Stimulated activated CD8-positive, alpha-beta memory T cell treated with anti-CD3 and anti-CD28 coated beads, Interleukin-4, amount 100 ng/mL, for 24 hours (primary cell): ENCODE measurements at regions not wholly inside any gene's neighbourhood (a gene's known extent, or its start where the extent isn't known, plus 50 kb on each side); places are given as distances from the start of the nearest gene placed in this dataset.
"Not testable (repeated sequence)": the region's sequence is repeated elsewhere in the genome, so short reads cannot be mapped to it uniquely, and the experiment has no call there.

Experiments used
- DNase-seq: peaks from one replicate; pipeline ENCODE4 v3.0.0-alpha.2; 2020; ENCODE audit warnings: low read depth

DNA sequence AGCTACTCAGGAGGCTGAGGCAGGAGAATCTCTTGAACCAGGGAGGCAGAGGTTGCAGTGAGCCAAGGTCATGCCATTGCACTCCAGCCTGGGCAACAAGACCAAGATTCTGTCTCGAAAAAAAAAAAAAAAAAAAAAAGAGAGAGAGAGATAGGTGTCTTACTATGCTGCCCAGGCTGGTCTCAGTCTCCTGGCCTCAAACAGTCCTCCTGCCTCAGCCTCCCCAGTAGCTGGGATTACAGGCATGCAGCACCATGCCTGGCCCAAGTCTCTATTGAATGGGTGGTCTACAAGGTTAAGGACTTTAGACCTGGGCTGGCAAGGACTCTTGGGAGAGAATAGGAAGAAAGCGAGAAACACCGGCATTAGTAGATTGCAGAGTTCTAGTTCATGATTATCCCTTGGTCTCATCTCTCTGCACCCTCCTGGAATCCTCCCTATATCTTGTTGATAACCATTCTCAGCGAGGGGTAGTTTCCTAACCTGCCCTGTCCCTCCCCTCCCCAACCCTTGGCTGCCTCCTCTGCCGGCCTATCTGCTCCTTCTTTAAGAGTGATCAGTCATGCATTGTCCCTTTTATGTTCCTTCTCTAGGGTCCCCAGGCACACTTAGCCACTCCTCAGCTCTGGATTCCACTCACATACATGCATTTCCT is 128.1 kb upstream of the MAP1LC3B2 start:
- DNase-seq, result no peak

DNA sequence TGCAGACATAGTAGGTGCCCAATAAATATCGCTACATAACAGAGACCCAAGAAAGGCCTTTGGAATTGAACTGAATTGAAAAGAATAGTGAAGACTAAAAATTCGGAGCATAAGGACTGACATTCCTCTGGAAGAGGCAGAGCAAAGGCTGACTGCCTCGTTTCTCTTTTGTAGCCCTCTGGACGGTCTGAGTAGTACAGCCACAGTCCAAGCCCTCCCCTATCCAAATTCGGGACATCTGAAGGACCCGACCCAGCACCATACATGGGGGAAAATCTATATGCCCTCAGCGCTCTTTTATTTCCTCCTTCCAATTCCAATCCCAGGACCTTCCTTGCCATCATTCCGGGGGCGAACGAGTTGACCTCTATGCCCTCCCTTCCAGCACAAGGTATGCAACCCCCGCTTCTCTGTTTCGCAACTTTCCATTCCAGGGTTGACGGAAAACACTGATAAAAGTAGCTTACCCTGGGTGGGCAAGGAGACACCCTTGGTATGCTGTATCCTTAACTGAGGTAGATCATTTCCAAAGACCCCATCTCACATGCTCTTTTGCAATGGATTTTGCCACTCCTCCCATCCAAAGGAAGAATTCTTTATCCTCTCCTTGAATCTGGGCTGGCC is 127.4 kb upstream of the MAP1LC3B2 start:
- no peak for DNase-seq

DNA sequence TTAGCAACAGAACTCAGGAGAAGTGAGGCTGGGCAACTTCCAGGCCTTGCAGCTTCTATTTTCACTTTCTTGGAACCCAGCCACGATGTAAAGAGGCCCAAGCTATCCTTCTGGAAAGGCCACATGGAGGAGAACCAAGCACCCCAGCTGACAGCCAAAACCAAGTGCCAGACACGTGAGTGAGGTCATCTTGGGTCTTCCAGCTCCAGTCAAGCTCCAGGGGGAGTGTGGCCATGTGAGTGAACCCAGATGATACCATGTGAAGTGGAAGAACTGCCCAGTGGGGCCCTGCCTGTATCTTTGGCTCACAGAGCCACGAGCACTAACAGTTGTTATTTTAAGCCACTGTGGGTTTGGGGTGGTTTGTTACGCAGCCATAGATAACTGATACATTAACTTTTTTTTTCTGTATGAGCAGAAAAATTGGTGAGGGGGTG is 126.8 kb upstream of the MAP1LC3B2 start:
- DNase-seq, result no peak

DNA sequence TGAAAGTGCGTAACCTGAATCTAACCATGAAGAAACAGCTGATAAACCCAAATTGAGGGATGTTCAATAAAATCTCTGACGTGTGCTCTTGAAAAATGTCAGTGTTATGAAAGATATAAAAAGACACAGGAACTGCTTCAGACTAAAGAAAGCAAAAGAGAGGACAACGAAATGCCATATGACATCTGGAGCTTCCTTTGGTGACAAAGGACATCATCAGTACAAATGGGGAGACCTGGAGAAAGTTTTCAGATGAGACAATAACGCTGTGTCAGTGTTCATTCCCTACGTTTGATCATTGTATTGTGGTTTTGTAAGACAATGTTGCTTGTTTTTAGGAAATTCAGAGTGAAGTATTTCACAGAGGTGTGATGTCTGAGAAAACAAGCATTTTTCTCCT is 125.9 kb upstream of the MAP1LC3B2 start:
- DNase-seq, result no peak

DNA sequence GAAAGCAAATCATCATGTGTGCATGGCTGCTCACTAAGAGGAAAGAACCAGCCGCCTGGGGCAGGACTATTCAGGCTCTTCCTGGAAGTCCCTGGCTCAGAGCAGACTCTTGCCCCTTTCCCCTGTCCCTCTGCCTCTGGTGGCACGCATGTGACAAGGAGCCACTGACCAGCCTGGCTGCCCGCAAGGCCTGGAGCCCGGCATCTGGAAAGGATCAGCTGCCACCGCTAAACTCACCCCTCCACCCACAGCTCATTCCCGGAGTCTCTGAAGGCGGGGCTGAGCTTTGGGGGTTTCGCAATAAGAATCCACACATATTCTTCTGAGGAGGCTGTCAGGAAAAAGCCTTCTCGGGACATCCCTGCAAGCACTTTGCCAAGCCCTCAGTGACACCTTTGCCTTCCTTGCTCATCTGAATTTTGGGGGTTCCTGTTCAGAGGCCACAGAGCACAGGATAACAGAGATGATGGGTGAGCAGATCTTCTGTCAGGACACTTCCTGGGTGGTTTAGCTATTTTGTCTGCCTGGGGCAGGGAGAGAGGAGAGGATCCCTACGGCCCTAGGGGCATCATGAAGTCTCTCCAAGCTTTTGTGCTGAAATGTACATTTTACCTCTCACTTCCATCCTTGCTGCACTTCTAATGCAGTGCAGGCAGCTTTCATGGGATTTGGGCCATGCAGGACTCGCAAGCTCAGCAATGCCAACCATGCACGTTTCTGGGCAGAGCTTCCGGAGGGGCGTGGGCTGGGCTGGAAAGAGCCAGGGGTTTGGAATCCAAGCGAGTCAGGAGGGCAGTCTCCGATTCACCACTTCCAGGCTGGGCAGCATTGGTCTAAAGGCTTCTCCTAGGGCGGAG is 124.8 kb upstream of the MAP1LC3B2 start:
- DNase-seq, result no peak

DNA sequence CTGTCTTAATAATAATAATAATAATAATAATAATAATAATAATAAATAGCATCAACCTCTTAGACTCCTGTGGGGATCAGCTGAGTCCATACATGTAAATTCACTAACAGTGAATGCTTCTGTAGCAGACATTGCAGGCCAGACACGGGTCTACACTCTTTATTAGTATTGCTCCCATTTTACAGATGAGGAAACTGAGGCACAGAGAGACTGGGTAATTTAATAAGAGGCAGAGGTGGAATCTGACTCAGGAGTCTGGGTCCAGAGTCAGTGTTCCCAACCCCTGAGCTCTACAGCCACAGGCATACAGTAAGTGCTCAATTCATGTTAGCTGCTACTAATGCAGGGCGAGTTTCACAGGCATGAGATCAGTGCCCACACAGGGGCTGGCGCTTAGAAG is 123.2 kb upstream of the MAP1LC3B2 start:
- no peak for DNase-seq

DNA sequence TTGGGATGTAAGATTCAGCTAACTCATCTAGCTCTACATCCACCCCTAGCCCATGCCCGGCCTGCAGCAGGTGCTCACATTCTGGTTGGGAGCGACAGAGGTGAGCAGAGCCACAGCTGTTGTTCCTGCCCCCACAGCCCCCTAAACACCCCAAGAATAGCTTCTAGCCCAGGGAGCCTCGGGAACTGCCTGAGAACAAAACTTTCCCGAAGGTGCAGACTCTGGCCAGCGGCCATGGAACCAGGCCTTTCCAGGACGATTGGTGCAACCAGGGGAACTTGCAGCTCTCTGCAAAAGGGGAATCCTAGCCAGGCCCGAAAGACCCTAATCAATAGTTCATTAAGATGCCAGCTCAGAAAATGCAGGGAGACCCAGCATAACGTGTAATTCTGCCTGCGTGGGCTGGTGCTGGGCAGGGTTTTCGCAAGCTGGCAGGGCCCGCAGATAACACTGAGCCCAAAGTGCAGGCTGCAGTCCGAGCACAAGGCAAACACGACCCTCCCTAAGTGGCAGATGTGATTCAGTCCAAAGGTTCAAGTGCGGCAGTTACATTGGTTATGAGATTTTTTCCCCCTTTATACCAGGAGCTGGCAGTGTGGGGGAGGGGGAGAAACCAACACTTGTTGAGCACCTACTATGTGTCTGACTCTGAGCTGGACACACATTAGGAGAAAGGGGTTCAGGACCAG is 122.5 kb upstream of the MAP1LC3B2 start:
- DNase-seq, result no peak

DNA sequence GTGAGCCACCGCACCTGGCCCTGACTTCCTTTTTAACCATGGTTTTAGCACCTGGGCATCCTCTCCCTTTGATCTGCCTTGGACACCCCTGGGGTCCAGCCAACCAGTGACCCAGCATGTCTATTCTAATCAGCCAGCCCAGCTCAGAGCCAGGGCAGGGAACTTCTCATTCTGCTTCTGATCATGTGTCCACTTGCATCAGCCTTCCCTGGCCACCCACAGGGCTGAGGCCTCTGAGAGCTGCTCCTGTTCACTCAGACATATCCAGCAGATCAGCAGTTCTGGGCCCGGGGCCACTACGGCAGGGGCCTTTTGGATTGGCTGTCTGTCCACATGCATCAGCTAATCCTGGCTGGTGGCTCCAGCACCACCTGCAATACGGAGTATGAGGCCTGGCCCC is 117.9 kb upstream of the MAP1LC3B2 start:
- no peak for DNase-seq

DNA sequence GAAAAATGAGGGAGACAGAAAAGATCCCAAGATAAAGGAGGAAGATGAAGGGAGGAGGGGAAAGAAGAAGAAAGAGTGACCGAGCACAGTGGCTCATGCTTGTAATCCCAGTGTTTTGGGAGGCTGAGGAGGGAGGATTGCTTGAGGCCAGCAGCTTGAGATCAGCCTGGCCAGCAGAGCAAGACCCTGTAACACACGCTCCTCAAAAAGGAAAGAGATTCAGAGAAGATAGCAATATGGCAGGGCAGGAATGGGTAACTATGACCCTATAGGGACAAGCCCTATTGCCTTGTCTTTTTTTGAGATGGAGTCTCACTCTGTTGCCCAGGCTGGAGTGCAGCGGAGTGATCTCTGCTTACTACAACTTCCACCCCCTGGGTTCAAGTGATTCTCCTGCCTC is 116.9 kb upstream of the MAP1LC3B2 start:
- DNase-seq, result no peak

DNA sequence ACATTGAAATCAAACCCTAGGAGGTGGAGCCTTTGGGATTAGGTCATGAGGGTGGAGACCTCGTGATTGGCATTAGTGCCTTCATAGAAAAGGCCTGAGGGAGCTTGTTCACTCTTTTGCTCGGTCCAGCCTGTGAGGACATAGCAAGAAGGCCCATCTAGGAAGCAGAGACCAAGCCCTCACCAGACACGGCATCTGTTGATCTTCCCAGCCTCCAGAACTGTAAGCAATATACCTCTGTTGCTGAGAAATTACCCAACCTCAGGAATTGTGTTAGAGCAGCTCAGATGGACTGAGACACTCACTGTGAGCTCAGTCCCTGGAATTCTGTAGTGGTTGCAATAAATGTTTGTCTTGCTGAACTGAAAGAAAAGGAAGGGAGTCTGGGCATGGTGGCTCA is 116.2 kb upstream of the MAP1LC3B2 start:
- no peak for DNase-seq

DNA sequence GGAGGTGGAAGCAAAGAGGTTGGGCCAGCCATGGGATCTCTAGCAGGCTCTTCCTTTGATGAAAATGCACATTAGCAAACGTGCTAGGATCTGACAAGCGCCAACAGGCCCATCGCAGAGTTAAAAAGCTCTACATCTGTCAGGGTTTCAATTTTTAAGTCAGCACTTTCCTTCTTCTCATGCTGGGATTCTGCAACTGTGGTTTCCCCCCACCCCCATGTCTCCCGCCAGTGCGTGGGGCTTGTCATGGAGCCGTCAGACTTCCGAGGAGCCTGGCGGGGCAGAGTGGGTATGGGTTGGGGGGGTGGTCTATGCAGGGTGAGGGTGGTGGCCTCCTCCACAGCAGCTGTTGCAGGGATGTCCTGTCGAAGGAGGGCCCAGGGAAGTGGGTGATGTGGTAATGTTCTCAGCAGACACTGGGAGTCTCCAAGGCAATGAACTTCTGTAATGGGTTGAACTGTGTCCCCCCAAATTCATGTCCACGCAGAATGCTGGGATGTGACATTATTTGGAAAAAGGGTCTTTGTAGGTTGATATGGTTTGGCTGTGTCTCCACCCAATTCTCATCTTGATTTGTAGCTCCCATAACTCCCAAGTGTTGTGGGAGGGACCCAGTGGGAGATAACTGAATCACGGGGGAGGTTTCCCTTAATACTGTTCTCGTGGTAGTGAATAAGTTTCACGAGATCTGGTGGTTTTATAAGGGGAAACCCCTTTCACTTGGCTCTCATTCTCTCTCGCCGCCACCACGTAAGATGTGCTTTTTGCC is 115.2 kb upstream of the MAP1LC3B2 start:
- no peak for DNase-seq

DNA sequence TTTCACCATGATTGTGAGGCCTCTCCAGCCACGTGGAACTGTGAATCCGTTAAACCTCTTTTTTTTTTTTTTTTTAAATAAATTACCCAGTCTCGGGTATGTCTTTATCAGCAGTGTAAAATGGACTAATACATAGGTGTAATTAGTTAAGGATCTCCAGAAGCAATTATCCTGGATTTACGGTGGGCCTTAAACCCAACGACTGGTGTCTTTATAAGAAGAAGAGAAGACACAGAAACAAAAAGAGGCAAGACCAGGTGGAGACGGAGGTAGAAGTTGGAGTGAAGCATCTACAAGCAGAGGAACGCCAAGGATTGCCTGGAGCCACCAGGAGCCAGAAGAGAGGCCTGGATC is 114.6 kb upstream of the MAP1LC3B2 start:
- DNase-seq, result no peak

DNA sequence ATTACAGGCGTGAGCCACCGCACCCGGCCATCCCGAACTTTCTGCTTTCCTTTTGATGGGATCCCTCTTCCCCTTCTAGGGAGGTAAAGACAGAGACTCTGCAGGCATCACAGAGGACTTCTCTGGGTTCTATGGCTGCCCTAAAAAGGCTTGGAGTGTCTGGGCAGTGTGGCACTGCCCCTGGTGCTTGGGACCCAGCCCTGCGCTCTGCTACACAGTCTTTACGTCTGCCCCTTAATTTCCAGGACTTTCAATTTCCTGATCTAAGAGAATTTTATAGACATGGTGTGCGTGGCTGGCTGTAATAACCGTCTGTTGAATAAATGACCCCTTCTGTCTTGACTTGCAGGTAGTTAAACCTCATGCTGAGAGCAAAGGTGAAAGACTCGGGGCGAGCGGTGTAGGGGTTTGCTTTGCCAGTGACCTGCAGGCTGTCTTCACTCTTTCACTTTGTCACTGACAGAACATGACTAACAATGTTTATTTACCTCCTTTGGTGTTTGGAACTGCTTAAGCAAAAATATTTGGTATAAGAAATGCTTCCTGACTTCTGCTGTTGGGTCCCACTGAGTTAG is 110.9 kb upstream of the MAP1LC3B2 start:
- DNase-seq, result no peak

DNA sequence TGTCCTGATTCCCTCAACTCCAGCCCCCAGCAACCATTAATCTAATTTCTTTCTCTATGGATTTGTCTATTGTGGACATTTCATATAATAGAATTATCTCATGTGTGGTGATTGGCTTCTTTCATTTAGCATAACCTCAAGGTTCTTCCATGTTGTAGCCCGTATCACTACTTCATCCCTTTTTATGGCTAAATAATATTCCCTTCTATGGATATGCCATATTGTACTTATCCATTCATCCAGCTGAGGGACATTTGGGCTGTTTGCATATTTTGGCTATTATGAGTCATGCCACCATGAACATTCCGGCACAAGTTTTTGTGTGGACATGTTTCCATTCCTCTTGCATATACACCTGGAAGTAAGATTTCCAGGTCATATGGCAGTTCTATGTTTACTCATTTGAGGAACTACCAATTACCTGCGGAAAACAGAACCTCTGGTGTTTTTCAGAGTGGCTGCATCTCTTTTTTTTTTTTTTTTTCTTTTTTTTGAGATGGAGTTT is 108.7 kb upstream of the MAP1LC3B2 start:
- no peak for DNase-seq

DNA sequence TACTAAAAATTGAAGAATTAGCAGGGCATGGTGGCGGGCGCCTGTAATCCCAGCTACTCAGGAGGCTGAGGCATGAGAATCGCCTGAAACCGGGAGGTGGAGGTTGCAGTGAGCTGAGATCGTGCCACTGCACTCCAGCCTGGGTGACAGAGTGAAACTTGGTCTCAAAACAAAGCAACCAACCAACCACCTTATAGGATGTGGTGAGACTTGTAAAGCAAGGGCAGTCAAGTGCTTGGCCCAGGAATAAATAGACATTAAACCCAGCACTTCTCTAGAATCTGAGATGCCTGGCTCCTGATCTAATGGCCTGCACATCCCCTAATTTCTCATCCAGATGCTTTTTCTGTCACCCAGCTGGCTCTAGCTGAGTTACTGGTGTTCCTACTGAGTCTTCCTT is 106.2 kb upstream of the MAP1LC3B2 start:
- not testable (repeated sequence) for DNase-seq

DNA sequence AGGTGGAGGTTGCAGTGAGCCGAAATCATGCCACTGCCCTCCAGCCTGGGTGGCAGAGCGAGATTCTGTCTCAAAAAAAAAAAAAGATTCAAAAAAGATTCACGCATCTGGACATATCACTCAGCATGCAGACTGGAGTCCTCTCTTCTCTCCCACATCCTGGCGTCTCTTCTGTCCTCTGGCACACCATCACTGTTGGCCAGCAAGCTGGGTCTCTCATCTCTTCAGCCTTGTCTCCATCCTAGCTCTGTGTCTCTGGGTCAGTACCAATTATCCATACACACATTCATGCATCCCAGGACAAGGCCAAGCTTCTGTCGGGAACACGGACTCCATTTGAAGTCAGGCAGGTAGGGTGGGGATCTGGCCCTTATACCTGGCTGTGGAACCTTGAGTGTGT is 105.5 kb upstream of the MAP1LC3B2 start:
- DNase-seq, result no peak

DNA sequence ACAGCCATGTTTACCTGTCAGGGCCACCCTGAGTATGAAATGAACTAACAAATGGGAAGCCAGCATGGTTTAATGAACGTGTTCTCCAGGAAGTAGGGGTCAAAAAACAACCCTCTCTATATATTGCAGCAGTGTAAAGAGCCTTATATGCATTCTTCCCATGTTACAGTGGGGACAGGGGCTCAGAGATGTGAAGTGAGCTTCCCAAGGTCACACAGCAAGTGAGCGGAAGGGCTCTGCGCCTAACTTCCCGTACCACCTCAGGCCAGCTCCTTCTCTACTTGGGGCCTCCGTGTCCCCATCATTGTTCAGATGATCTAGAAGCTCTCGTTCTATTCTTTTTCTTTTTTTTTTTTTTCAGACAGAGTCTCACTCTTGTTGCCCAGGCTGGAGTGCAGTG is 105.1 kb upstream of the MAP1LC3B2 start:
- DNase-seq, result no peak

DNA sequence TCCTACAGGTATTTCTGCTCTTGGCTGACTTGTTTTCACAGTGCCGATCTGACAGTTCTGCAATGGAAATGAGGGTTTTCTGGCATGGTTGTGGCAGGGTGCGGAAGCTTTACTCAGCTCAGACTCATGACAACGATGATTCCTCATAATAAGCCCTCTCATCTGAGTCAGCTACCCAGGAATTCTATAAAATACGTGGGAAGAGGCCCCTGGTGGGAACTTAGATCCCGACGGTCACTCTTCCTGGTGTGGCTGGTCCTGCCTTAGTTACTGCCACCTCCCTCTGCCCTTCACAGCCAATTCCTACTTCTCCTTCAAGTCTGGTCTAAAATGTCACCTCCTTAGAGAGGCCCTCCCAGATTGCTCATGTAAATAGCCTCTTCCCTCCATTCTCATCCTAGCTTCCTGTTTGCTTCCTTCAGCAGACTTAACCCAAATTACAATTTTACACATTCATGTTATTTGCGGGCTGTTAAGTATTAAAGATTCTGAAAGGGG is 104.2 kb upstream of the MAP1LC3B2 start:
- DNase-seq, result no peak

DNA sequence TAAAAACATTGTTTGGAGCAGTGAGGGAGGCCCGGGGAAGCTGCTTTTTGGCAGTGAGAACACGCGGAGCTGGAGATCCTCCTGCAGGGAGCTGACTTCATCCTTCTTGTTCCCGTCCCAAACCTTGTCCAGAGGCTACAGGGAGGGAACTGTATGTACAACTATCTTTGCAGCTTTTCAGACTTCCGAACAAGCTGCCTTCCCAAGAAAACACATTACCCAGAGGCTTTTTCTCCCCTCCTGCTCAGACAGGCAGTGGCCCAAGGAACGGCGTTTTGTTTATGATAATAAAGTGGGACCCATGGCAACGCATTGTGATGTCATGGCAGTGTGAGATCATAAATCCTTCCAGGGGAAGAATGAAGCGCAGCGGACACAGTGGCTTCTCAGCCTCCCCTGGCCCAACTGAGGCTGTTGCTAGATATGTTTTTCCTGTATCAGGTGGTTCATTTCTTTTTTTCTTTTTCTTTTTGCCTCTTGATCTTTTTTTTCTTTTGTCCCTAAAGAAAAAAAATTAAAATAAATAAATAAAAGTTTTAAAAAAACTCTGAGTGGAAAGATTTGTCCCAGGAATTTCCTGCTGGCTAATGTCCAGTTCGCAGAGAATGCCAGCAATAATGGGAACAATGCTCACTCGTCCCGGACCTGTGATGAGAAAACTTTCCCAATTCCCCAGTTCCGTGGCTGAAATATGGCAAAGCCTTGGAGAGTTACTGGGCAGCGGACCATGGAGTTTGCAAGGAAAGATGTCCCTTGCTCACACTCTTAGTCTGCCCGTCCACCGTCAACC is 103.4 kb upstream of the MAP1LC3B2 start:
- DNase-seq, result no peak

DNA sequence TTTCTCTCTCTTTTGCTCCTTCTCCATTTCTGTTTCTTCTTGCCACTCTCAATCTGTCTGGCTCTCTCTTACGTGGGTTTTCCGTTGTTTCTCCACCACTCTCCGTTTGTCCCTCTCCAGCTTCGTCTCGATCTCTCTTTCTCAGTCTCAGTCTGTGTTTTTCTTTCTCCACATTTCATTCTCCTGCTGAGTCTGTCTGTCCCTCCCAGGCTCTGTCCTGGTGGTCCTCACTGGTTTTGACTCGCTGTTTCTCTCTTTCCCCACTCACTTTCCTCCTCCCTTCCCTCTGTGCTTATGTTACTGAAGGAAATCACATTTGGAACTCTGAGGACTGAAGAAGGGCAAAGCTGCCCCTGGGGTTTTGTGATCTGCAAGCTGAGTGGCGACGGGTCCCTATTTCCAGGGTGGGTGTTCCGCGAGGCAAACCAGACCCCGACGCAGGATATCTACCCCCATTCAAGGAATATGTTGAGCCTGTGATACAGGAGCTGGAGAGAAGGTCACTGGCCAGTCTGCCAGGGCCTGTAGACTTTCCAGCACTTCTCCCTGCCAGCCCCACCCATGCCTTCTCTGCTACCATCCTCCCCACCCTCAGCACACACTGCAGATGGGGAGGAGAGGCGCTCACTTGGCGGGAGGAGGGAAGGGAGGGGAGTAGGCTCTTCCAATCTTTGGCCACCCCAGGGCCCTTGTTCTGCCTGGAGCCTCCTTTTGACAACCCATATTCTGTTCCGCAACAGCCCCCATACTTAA is 102.7 kb upstream of the MAP1LC3B2 start:
- no peak for DNase-seq
